SHP77 treated with DMSO at 0.1 percent for 48 hours (cell line): ENCODE measurements at regions not wholly inside any gene's neighbourhood (a gene's known extent, or its start where the extent isn't known, plus 50 kb on each side); places are given as distances from the start of the nearest gene placed in this dataset.

ENCODE experiments used
- DNase-seq: peaks from one replicate; lab custom pipeline; 2025; lab: John Stamatoyannopoulos, UW

DNA sequence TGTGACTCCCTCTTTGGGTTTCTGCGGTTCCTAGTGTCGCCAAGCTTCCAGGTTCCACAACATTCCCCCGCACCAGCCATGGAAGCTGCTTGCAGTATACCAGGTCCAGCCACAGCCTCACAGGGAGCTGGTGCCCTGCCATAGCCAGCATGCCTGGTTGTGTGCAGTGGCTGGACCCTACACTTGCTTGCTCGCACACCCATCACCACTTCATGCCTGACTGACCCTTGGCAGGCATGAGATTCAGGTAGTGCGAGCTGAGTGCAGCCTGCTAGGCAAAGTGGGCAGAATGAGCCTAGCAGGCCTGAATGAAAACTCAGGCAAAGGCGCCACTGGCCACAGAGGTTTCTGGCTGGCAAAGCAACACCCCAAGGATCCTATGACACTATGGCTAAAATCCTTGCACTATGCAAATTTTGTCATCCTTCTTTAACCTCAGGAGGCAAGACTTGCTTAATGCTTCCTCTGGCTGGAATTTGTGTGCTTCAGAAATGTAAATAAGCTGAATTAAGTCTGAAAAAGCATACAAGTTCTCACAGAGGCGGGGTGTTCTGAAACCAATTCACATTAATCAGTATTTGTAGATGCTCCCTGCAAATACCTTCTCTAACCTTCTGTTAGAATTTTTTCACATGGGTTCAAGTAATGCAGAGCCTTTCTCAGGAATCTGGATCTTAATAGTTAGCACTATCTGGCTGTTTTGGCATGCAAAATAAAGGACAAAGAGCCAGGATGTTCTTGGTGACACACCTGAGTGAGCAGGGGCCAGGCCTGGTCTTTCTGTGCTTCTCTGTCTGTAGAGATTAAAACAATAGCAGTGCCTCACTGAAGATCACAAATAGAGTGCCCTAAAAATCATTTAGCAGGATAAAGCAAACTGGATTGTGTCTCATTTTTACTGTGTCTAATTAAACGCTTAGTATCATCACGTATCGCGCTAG, 256.9 kb downstream of the GPATCH2 start:
- DNase-seq = no peak

DNA sequence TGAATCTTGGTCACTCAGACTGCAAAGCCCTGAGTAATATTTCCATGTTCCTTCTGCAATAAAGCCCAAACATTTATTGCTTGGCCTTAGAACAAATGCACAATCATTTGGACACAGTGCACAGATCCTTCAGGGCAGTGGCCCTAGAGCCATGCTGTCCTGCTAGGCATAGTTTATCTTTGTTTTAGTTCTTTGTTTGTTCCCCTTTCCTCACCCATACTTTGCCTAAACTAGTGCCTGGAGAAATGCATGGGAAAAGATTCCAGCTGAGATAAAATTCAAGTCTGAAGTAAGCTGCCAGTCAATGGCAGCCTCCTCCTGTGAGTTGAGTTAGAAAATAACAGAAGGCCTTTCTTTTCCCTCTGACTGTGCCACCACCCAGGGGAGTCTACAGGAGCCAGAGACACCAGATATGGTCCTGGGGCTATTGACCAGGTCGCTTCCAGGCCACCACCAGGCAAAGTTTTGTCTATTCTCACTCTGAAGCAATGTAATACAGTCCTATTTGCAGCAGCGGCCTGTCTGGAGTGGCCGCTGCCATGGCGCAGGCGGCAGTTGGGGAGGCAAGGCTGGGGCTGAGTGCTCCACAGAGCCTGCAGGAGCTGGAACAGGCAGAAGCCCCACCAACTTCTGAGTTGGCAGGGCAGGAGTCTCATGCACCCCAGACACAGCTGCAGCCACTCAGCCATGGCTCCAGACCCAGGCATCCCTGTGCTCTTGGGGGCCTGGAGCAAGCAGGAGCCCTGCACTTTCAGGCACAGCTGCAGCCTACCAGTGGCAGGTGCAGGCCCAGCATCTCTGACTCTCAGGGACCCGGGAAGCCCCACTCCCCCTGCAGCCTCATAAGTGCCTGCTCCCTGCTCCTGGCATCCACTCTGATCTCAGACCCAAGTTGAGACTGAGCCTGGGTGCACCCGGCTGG, 258.6 kb downstream of the GPATCH2 start:
- no peak for DNase-seq

DNA sequence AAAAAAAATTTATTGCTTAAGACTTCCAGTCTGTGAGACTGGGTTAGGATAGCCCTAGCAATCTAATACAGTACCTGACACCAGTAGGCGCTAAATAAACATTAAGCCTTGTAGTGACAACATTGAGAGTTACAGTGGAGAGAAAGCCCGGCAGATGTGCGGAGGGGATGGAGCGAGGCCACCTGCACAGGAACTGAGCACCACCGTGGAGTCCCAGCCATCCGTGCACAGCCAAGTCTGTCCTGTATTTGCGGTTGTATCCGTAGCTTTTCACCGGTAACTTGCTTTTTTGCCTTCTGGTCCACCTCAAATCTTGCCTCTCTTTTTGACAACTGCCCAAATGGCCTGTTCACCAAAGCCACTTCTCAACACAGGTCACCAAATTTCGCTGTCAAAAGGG, 260.1 kb downstream of the GPATCH2 start:
- no peak for DNase-seq

DNA sequence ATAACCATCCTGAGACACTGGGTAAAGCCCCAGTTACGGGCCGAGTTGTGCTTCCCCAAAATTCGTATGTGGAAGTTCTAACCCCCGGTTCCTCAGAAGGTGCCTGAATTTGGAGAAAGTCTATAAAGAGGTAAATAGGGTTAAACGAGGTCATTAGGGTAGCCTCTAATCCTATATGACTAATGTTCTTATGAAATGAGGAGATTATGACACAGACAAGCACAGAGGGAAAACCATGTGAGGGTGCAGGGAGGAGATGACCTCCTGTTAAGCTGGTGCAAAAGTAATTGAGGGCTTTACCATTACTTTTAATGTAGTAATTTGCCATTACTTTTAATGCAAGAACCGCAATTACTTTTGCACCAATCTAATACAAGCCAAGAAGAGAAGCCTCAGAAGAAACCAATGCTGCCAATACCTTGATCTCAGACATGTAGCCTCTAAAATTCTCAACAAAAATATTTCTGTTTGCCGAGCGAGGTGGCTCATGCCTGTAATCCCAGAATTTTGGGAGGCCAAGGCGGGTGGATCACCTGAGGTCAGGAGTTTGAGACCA, 260.8 kb downstream of the GPATCH2 start:
- DNase-seq = no peak

DNA sequence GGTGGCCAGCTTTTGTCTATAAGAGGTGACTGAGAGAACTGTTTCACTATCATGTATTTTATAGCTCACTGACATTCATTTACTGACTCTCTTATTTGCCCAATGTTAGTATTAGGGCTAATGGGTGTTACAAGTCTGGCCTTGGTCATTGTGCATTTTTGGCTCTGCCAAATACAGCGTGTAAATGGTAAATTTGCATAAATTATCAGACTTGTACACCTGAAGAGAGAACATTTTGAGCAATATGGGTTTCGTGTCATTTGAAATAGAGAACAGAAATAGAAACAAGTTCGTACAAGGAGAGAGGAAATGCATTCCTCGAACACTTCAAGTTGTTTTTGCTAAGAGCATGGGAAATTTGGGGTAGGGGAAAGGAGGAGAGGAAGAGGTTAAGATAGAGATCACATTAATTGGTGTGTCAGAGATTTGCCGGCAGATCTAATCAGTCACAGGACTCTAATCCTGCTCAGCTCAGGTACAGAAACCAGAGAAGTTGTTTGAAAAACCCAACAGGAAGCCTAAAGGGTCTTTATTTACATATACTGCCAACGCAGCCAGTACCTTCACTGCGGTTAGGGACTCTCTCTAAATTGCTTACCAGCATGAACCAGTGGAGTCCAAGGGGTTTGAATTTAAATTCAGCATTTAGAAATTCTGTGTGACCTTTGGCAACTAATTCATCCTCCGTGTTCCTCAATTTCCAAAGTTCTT, 261.5 kb downstream of the GPATCH2 start:
- DNase-seq = no peak

DNA sequence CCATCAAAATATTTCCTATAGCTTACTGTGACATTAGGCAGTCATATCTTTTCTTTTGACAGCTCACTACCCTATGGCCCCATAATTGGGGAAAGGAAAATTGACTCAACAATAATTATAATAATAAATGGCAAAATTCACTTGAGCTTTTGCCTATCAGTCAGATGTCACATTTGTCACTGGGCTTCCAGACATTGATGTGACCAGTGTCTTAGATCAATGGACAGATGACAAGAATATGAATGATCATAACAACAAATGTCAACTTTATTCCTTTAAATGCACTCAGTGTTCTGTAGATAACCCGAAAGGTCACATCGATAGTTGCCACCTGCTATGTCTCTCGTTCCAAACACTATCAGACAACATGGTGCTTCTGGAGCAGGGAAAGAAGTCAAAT, 266.7 kb downstream of the GPATCH2 start:
- DNase-seq = no peak

DNA sequence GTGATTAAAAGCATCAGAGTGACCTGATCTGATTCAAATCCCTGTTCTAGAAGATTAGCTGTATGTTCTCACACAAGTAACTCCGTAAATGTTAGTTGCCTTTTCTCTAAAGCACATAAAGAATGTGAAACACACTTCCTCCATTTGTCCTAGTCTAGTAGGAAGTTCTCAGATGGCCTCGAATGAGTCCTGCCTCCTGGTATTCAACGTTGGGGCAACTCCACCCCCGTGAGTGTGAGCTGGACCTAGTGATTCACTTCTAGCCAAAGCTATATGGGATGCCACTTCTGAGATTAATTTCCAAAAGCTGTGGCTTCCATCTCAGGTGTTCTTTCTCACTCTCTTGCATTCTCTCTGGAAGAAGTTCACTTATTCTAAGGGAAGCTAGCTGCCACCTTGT, 267.6 kb downstream of the GPATCH2 start:
- no peak for DNase-seq

DNA sequence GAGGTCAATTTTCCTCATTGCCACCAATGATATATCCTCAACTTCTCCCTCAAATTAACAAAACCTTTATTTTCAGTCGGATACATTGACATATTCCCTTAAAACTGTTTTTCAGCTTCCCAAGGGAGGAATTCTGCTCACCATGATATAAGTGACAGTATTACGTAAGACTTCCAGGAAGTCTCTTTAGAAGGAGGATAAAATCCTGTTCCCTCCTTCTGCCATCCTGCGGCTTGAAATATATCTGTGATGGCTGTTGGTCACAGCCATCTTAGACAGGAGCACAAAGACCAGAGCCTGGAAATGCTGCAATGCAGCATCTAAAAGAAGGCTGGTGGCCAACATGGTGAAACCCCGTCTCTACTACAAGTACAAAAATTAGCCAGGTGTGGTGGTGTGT, 270.4 kb downstream of the GPATCH2 start:
- DNase-seq = no peak

DNA sequence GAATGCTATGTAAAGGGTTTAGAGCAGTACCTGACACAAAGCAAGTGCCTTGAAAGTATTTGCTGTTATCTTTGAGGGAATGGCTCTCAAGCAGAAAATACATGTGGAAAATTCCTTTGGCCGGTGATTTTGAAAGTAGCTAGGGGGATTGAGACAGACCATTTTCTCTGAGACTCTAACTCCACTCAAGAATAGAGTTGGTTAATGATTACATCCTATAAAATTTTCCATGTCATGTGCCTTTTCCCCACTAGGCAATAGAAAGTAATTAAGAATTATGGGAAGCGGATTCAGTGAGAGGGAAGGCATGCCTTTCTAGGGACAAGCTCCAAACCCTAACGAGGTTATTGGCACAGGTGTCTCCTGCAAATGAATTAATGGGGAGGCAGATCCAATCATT, 276.0 kb downstream of the GPATCH2 start:
- DNase-seq = no peak

DNA sequence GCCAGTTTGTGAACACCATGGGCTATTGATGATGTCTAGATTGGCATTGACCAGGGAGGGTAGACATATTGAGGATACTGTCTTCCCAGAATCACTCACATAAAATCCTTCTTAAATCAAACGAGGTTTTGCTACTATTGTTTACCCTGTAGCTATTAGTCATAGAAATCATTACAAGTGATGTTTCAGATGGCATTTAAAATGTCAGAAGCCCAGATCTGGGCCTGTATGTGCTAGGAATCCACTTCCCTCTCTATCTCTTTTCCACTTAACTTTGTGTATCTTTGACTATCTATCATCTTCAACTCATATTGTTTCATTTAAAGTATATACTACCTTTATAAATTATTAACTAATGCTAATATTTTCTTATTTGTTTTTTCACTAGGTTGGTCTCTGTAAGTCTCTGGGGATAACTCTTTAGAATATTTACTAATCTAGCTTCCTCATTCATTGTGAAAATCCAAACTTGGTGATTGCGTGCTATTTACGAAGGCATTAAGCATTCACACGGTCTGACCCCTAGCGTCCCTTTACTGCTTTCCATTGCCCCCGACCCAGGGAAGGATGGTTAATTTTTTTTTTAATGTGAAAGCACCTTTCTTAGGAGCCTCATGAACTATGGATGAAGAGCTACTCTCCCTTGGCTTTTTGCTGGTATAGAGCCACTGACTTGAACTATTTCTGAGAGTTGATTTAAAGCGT, 281.8 kb downstream of the GPATCH2 start:
- DNase-seq = no peak

DNA sequence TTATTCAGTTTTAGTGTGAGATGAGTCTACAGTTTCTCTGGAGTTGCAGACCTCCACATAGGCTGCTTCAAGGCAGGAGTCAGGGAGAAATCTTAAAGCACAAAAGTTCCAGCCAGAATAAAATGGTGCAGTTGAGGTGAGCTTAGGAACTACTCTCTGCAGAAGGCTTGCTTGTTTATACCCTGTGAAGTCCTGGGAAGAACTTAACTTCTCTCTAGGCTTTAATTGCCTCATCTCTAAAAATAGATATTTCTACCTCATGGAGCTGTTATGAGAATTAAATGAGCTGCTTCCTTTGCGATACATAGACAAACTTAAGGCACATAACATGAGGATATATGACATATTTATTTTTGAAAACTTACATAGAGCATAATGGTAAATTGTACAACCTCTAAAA, 286.2 kb downstream of the GPATCH2 start:
- DNase-seq = no peak

DNA sequence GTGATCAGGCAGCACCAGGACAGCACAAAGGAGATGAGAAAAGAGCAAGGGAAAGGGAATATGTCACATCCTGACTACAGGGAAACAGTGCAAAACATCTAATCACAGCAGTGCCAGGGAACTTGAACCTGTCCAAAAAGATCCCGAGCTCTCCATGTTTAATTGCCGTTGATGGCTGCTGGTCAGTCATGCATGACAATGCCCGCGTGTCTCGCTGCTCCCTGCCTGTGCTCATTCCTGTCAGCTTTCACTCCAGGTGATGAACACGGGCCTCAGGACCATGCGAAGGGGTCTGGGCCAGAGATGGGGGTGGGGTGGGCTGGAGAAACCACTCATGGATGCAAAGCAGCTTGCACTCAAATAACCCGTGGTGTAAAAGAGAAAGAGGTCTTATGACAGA, 287.0 kb downstream of the GPATCH2 start:
- no peak for DNase-seq

DNA sequence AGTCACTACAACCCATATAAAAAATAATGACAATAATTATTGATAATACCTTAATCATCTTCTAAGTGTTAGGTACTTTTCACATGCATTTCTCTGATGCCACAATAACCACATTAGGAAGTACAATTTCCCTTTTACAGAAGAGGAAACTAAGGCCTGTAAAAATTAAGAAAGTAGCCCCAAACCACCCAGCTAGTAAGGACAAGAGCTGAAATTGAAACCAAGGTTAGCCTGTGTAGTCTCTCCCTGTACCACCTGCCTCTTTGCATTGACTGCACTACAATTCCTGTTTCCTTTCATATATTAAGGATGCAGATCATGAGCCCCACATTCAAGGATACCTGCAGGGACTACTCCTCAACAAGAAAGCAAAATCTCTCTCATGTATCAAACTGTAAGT, 288.8 kb downstream of the GPATCH2 start:
- DNase-seq = no peak

DNA sequence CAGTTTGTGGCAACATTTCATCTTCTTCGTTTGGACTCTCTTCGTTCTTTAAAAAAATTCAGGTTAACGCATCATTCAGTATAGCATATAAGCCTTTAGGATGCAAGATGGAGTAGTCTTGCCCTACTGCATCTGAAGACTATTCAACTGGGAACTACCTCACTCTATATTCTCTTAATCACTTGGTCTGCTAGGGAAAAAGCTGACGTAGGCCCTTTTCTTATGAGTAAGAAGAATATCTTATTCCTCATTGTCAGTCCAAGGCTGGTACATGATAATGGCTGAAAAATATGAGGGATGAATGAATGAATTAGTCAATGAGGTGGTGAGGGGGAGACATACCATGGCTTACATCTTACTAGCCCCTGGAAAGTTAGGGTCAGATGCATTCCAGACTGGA, 294.2 kb downstream of the GPATCH2 start:
- DNase-seq = no peak

DNA sequence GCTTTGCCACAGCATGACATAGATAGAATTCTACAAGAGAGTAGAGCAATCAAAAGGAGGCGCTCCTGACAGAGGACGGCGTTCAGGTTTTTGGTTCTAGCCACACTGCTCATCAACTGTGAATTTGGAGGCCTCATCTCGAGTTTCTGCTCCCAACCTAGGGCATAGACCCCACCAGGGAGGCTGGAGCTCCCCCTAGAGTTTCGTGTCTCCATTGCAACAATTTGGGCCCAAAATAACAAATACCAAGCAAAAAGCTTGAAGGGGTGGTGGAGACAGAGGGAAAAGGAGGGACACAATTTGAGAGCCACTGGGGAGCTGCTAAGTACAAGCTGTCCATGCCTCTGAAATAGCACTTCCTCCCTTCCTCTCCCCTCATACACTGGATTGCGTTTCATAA, 297.0 kb downstream of the GPATCH2 start:
- DNase-seq = peak; percentile 15

DNA sequence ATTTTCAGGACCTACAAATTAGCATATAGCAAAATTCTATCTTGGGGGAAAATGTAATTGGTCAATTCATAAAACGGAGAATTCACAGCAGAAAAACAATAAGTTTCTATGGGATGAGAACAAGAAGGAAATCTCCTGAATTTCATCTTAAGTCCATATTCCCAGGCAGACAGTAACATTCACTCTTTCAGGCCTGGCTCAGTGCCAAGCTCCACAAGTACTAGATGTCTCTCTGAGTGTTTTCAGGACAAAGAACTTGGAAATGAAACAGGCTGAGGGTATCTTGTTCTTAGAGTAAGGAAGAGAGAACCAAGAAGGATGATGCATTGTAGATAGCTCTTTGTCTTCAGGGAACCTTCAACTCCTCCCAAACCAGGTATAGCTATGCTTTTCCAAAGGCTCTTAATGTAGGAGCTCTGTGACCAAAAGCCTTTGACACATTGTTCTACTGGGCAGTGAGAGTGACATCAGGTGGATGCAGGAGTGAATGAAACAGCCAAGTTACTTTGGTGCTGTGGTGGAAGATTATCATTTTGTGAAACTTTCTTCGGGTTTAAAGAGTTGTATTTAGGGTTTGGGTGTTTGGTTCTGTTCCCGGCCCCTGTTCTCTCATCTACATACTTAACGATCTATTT, 298.3 kb downstream of the GPATCH2 start:
- DNase-seq = no peak

DNA sequence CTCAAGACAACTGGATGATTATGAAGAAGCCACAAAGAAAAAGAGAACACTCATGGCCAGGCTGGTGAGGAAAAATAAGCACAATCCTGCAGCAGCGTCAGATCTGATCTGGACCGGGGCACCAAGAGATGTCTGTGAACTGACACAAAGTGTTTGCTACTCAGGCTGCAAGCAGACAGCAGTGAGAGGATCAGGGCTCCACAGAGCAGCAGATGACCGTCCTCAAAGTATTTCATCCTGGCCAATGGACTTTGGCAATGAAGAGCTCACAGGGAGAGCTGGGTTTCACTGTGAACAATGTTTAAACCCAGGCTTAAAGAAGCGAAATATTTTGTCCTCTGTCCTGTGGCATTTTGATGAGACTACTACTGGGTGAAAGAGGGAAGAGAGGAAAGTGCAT, 299.2 kb downstream of the GPATCH2 start:
- DNase-seq = no peak

DNA sequence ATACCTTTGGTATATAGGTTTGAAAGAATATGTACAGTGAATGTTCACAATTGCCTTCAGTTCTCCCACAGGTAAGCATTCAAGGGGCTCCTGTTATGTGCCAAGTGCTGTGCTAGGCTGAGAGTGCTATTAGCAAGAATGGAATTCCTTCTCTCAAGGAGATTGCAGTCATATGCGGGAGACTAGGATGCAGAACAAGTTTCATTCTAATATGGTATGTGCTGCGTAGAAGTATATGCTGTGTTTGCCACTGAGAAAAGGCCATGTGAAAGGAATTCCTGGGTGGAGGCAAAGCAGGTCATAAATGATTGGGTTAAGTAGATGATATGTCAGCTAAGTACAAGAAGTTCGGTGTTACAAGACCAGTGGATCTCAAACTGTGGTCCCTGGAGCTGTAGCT, 303.0 kb downstream of the GPATCH2 start:
- DNase-seq = no peak

DNA sequence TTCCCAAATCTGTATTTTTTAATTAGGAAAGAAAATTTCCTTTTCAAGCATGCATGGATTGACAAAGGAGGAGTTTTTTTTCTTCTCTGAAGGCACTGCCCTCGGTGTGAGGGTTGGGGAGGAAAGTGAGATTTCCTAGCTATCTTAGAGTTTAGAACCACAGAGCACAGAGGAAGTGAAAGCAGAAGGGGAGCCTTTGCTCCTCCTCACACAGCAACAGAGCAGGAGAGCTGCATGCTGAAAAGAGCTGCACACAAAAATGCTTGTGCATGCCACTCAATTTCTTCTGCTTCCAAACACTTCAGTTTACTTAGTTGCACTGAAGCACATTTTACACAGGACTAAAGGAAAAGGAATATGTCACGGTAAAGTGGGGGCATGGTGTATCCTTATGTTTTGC, 308.1 kb downstream of the GPATCH2 start:
- no peak for DNase-seq

DNA sequence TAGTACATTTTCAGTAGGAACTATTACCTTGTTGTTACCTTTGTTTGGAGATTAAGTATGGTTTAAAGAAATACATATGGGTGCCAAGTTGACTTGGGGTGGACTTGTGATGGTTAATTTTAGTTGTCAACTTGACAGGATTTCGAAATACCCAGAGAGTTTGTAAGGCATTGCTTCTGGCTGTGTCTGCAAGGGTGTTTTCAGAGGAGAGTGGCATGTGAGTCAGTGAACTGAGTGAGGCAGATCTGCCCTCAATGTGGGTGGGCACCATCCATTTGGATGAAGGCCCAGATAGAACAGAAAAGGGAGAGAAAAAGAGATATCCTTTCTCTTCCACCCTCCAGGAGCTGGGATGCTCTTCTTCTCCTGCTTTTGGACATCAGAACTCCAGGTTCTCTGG, 315.5 kb downstream of the GPATCH2 start:
- no peak for DNase-seq

DNA sequence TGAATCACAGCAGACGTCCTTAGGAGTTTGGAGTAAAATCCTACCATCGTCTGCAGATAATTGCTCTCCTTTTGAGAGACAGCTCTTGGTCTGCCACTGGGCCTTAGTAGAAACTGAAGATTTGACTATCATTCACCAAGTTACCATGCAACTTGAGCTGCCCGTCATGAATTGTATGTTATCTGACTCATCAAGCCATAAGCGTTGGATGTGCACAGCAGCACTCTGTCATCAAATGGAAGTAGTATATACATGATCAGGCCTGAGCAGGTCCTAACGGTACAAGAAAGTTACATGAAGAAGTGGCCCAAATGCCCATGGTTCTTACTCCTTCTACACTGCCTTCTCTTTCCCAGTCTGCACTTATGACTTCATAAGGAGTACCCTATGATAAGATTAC, 317.8 kb downstream of the GPATCH2 start:
- DNase-seq = no peak
